CD14-positive monocyte (primary cell): ENCODE measurements at regions not wholly inside any gene's neighbourhood (a gene's known extent, or its start where the extent isn't known, plus 50 kb on each side); places are given as distances from the start of the nearest gene placed in this dataset.

Experiments
- DNase-seq, 3 donors: peaks; one replicate each; pipeline ENCODE4 v3.0.0-alpha.2; 2011 to 2022
- H2AFZ ChIP-seq: 2 replicates; pipeline ENCODE4 v1.6.0; 2012; ENCODE audit warnings: mild to moderate bottlenecking, low read depth, low read length, inconsistent platforms; ENCODE audit not compliant: insufficient read depth, poor library complexity, severe bottlenecking
- H3K27ac ChIP-seq, 2 donors: 1 replicate in 1 of 2; 2 replicates in 1 of 2; pipeline ENCODE4 v1.5.1; 2012 to 2013; ENCODE audit warnings: low read length in 2 of 2, control low read depth in 1 of 2, inconsistent platforms in 1 of 2, low read depth in 1 of 2, mild to moderate bottlenecking in 1 of 2
- H3K27me3 ChIP-seq, 2 donors: one replicate each; pipeline versions ENCODE4 v1.6.0 to v1.6.1; 2011 to 2013; ENCODE audit warnings: low read length in 2 of 2; ENCODE audit not compliant: control insufficient read depth in 2 of 2, insufficient read depth in 2 of 2
- H3K36me3 ChIP-seq, 2 donors: replicated peaks in 1 of 2; 1 replicate in 1 of 2; 2 replicates in 1 of 2; pipeline versions ENCODE4 v1.5.1 to v1.6.1; 2012 to 2013; ENCODE audit warnings: low read length in 2 of 2, control low read depth in 1 of 2, inconsistent platforms in 1 of 2, mild to moderate bottlenecking in 1 of 2; ENCODE audit not compliant: insufficient read depth in 2 of 2, control insufficient read depth in 1 of 2
- H3K4me1 ChIP-seq, 2 donors: 1 replicate in 1 of 2; 2 replicates in 1 of 2; pipeline versions ENCODE4 v1.5.1 to v1.6.1; 2012 to 2013; ENCODE audit warnings: low read length in 2 of 2, control low read depth in 1 of 2, inconsistent platforms in 1 of 2, mild to moderate bottlenecking in 1 of 2, moderate library complexity in 1 of 2; ENCODE audit not compliant: insufficient read depth in 2 of 2, control insufficient read depth in 1 of 2
- H3K4me2 ChIP-seq: replicated peaks from 2 replicates; pipeline ENCODE3; 2012; ENCODE audit warnings: low read length, moderate library complexity, mild to moderate bottlenecking; ENCODE audit not compliant: poor library complexity, severe bottlenecking; ENCODE audit errors: extremely low read depth
- H3K4me3 ChIP-seq, 3 experiments: fragments of 200-600 bp in 1 of 3; sonication (generic) in 1 of 3; replicated peaks in 1 of 3; 1 replicate in 2 of 3; 2 replicates in 1 of 3; pipeline ENCODE4 v1.5.1; 2011 to 2013; ENCODE audit warnings: low read length in 3 of 3, mild to moderate bottlenecking in 3 of 3, control low read depth in 2 of 3, low read depth in 2 of 3, inconsistent platforms in 1 of 3, moderate library complexity in 1 of 3
- H3K79me2 ChIP-seq: 2 replicates; pipeline ENCODE4 v1.6.0; 2012; ENCODE audit warnings: mild to moderate bottlenecking, control low read depth, inconsistent platforms, low read length, moderate library complexity; ENCODE audit not compliant: insufficient read depth
- H3K9ac ChIP-seq: 2 replicates; pipeline ENCODE4 v1.6.0; 2017; ENCODE audit warnings: low read length, mild to moderate bottlenecking; ENCODE audit not compliant: insufficient read depth, poor library complexity, severe bottlenecking
- H3K9me3 ChIP-seq, 2 donors: replicated peaks in 1 of 2; 1 replicate in 1 of 2; 2 replicates in 1 of 2; pipeline versions ENCODE4 v1.5.1 to v1.6.1; 2012 to 2013; ENCODE audit warnings: low read length in 2 of 2, control low read depth in 1 of 2; ENCODE audit not compliant: control insufficient read depth in 1 of 2, insufficient read depth in 1 of 2
- H4K20me1 ChIP-seq: 2 replicates; pipeline ENCODE4 v1.6.0; 2012; ENCODE audit warnings: mild to moderate bottlenecking, low read length, control low read depth, moderate library complexity; ENCODE audit not compliant: insufficient read depth
- H3K27ac Mint-ChIP-seq, 7 donors: one replicate each; pipeline ENCODE4 v1.8.0; 2020; ENCODE audit warnings: mild to moderate bottlenecking in 7 of 7, mixed read lengths in 7 of 7, moderate library complexity in 6 of 7, inconsistent platforms in 2 of 7
- H3K27me3 Mint-ChIP-seq, 3 donors: one replicate each; pipeline ENCODE4 v1.8.0; 2021 to 2022; ENCODE audit warnings: low read depth in 3 of 3, mild to moderate bottlenecking in 3 of 3, mixed read lengths in 3 of 3, moderate library complexity in 3 of 3, inconsistent platforms in 1 of 3
- H3K36me3 Mint-ChIP-seq, 2 donors: one replicate each; pipeline ENCODE4 v1.8.0; 2020; ENCODE audit warnings: mixed read lengths in 2 of 2, inconsistent platforms in 1 of 2, mild to moderate bottlenecking in 1 of 2
- H3K4me1 Mint-ChIP-seq: one replicate; pipeline ENCODE4 v1.8.0; 2020; ENCODE audit warnings: mild to moderate bottlenecking, mixed read lengths
- H3K4me3 Mint-ChIP-seq, 2 donors: one replicate each; pipeline ENCODE4 v1.8.0; 2020; ENCODE audit warnings: mild to moderate bottlenecking in 2 of 2, mixed read lengths in 2 of 2, moderate library complexity in 1 of 2
- H3K9me3 Mint-ChIP-seq, 7 donors: one replicate each; pipeline ENCODE4 v1.8.0; 2020 to 2022; ENCODE audit warnings: mixed read lengths in 7 of 7, mild to moderate bottlenecking in 6 of 7, moderate library complexity in 6 of 7, inconsistent platforms in 2 of 7
- CTCF ChIP-seq: fragments of 200-600 bp; IDR thresholded peaks from one replicate; pipeline ENCODE4 v1.8.0; 2022; ENCODE audit warnings: antibody characterized with exemption, mild to moderate bottlenecking
- WGBS: methylation state at CpG from one replicate; pipeline ENCODE4 v1.1.5; 2013; ENCODE audit warnings: missing lambda C conversion rate; ENCODE audit not compliant: insufficient coverage; 5-methylcytosine and 5-hydroxymethylcytosine counted together
- intact Hi-C, 2 donors: fragments of 100-400 bp; cut with micrococcal nuclease; formaldehyde crosslinking; loops; one replicate each; pipeline versions ENCODE4 v1.15.0 to v1.15.1; 2023

DNA sequence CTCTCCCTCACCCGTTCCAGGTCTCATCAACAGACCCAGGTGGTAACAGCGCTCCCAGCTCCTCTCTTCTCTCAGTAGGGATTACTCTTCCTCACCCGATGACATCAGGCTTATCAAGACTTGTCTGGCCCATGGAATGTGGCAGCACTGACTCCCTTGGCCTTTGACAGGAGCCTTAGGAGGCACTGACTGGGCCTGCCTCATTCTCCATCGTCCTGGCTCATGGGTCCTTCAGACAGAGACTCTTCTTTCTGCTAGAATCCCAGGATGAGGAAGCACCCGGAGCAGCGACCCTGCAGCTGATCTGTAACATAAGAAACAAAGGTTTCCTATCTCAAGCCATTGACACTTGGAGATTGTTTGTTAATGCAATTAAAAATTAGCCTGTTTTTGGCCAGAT is 1063.6 kb downstream of the TBC1D22A start:
- H3K36me3 ChIP-seq = no peaks in the 10 kb centered on the region
- H3K4me2 ChIP-seq = no peak overlapping the region
- no peaks in the 10 kb centered on the region for H4K20me1 ChIP-seq
- TF ChIP-seq CTCF = no peak
- Mint-ChIP-seq H3K4me1 (no peaks in the 10 kb centered on the region), H3K9me3 (peaks cover 0 to 8% (median 4%) of the 10 kb centered on the region in 7 donors), H3K27me3 (peaks cover 0 to 7% (median 2%) of the 10 kb centered on the region in 3 donors), H3K36me3 (no peaks in the 10 kb centered on the region), H3K27ac (no peak overlapping the region), H3K4me3 (no peak overlapping the region)
- no peaks in the 10 kb centered on the region for H3K27me3 ChIP-seq
- no peaks in the 10 kb centered on the region for H3K9me3 ChIP-seq
- H3K4me3 ChIP-seq = no peak overlapping the region
- H3K4me1 ChIP-seq = no peaks in the 10 kb centered on the region
- no peak overlapping the region for H3K27ac ChIP-seq
- no peak for DNase-seq
- WGBS = 77% methylated on average over 3 of the region's 6 CpGs
- no peak overlapping the region for H2AFZ ChIP-seq
- no peaks in the 10 kb centered on the region for H3K79me2 ChIP-seq
- intact Hi-C loops = no loop called here
- no peak overlapping the region for H3K9ac ChIP-seq

GRCh38 chr22:47822422-47822821 is 1060.0 kb downstream of the TBC1D22A start:
- Mint-ChIP-seq H3K36me3 (no peaks in the 10 kb centered on the region), H3K9me3 (peaks cover 4 to 17% (median 8%) of the 10 kb centered on the region in 7 donors), H3K4me1 (no peaks in the 10 kb centered on the region), H3K27me3 (peaks cover 0 to 7% (median 0%) of the 10 kb centered on the region in 3 donors), H3K27ac (no peak overlapping the region), H3K4me3 (no peak overlapping the region)
- Histone ChIP-seq H3K4me2 (no peak overlapping the region), H3K36me3 (no peaks in the 10 kb centered on the region), H3K27me3 (no peaks in the 10 kb centered on the region), H3K4me3 (no peak overlapping the region), H2AFZ (no peak overlapping the region), H4K20me1 (no peaks in the 10 kb centered on the region), H3K79me2 (no peaks in the 10 kb centered on the region), H3K9me3 (peaks cover 10 to 13% of the 10 kb centered on the region in 2 donors), H3K27ac (no peak overlapping the region), H3K4me1 (no peaks in the 10 kb centered on the region), H3K9ac (no peak overlapping the region)
- intact Hi-C loops = no loop called here
- no peak for DNase-seq
- TF ChIP-seq CTCF = no peak
- WGBS = 100% methylated on average over 2 of the region's 3 CpGs
